ENCODE measurements at regions not wholly inside any gene's neighbourhood (a gene's known extent, or its start where the extent isn't known, plus 50 kb on each side); places are given as distances from the start of the nearest gene placed in this dataset.

- TF ChIP-seq TSHZ2 (CRISPR knock-in tag; IDR thresholded peaks at IDR 0.05) (no peak), CSDC2 (CRISPR knock-in tag; IDR thresholded peaks at IDR 0.05) (no peak)
These were observed 162.2 kb downstream of the C1orf94 start (continued) for GRCh38 chr1:34338871-34339270.

GRCh38 chr1:34341896-34342295, 165.2 kb downstream of the C1orf94 start:
- ATAC-seq, result no peak
- TF ChIP-seq PPARA (CRISPR knock-in tag; IDR thresholded peaks at IDR 0.05; ENCODE audit: borderline replicate concordance), result no peak
- TF ChIP-seq ZNF565 (CRISPR knock-in tag; conservative IDR thresholded peaks at IDR 0.05; ENCODE audit: low read depth), result no peak
- TF ChIP-seq ZFP30 (CRISPR knock-in tag; IDR thresholded peaks at IDR 0.05), result no peak
- no peak for TF ChIP-seq ZFP3 (CRISPR knock-in tag; IDR thresholded peaks at IDR 0.05)
- no peak for TF ChIP-seq CREB5 (CRISPR knock-in tag; IDR thresholded peaks at IDR 0.05; ENCODE audit: low read depth)

GRCh38 chr1:34342334-34342733, 165.6 kb downstream of the C1orf94 start:
- no peak for ATAC-seq
- no peak for TF ChIP-seq CSDC2 (CRISPR knock-in tag; IDR thresholded peaks at IDR 0.05)
- no peak for TF ChIP-seq PATZ1 (CRISPR knock-in tag; IDR thresholded peaks at IDR 0.05; ENCODE audit: borderline replicate concordance)
- TF ChIP-seq TOX (CRISPR knock-in tag; IDR thresholded peaks at IDR 0.05; ENCODE audit: borderline replicate concordance), result no peak
- TF ChIP-seq ZC3H10 (CRISPR knock-in tag; IDR thresholded peaks at IDR 0.05), result no peak
- no peak for TF ChIP-seq SNAI2 (CRISPR knock-in tag; IDR thresholded peaks at IDR 0.05)
- TF ChIP-seq ZFP3 (CRISPR knock-in tag; IDR thresholded peaks at IDR 0.05), result no peak
- TF ChIP-seq ZNF8 (CRISPR knock-in tag; IDR thresholded peaks at IDR 0.05), result no peak
- TF ChIP-seq TCF4 (CRISPR knock-in tag; IDR thresholded peaks at IDR 0.05; ENCODE audit: borderline replicate concordance), result no peak
- no peak for TF ChIP-seq ZNF70 (CRISPR knock-in tag; IDR thresholded peaks at IDR 0.05)
- no peak for TF ChIP-seq CREB5 (CRISPR knock-in tag; IDR thresholded peaks at IDR 0.05; ENCODE audit: low read depth)
- no peak for TF ChIP-seq OSR1 (CRISPR knock-in tag; IDR thresholded peaks at IDR 0.05)

- TF ChIP-seq GLIS3 (CRISPR knock-in tag; IDR thresholded peaks at IDR 0.05), result no peak
- TF ChIP-seq ZC3H10 (CRISPR knock-in tag; IDR thresholded peaks at IDR 0.05), result no peak
- TF ChIP-seq ZNF565 (CRISPR knock-in tag; conservative IDR thresholded peaks at IDR 0.05; ENCODE audit: low read depth), result no peak
- no peak for TF ChIP-seq PPARA (CRISPR knock-in tag; IDR thresholded peaks at IDR 0.05; ENCODE audit: borderline replicate concordance)
- TF ChIP-seq CSDC2 (CRISPR knock-in tag; IDR thresholded peaks at IDR 0.05), result no peak
- ATAC-seq, result no peak
These were observed 169.4 kb downstream of the C1orf94 start for GRCh38 chr1:34346128-34346527.

GRCh38 chr1:34353409-34353808, 176.7 kb downstream of the C1orf94 start:
- ATAC-seq, result no peak
- no peak for TF ChIP-seq GLIS3 (CRISPR knock-in tag; IDR thresholded peaks at IDR 0.05)
- TF ChIP-seq TOX (CRISPR knock-in tag; IDR thresholded peaks at IDR 0.05; ENCODE audit: borderline replicate concordance), result no peak
- no peak for TF ChIP-seq POU6F1 (CRISPR knock-in tag; IDR thresholded peaks at IDR 0.05; ENCODE audit: borderline replicate concordance, low read depth)
- no peak for TF ChIP-seq OSR1 (CRISPR knock-in tag; IDR thresholded peaks at IDR 0.05)
- TF ChIP-seq PATZ1 (CRISPR knock-in tag; IDR thresholded peaks at IDR 0.05; ENCODE audit: borderline replicate concordance), result no peak
- TF ChIP-seq ZC3H10 (CRISPR knock-in tag; IDR thresholded peaks at IDR 0.05), result no peak
- no peak for TF ChIP-seq ISL1 (CRISPR knock-in tag; IDR thresholded peaks at IDR 0.05)
- TF ChIP-seq ZNF70 (CRISPR knock-in tag; IDR thresholded peaks at IDR 0.05), result no peak
- TF ChIP-seq ESRRG (CRISPR knock-in tag; IDR thresholded peaks at IDR 0.05), result no peak
- TF ChIP-seq ZNF565 (CRISPR knock-in tag; conservative IDR thresholded peaks at IDR 0.05; ENCODE audit: low read depth), result no peak
- TF ChIP-seq ZNF8 (CRISPR knock-in tag; IDR thresholded peaks at IDR 0.05), result no peak
- TF ChIP-seq RARB (CRISPR knock-in tag; IDR thresholded peaks at IDR 0.05), result no peak
- no peak for TF ChIP-seq CSDC2 (CRISPR knock-in tag; IDR thresholded peaks at IDR 0.05)
